HEK293T (cell line): ENCODE measurements at regions not wholly inside any gene's neighbourhood (a gene's known extent, or its start where the extent isn't known, plus 50 kb on each side); places are given as distances from the start of the nearest gene placed in this dataset.

ENCODE experiments used
- ELF4 ChIP-seq: fragments of 450-650 bp; IDR thresholded peaks from 2 replicates; pipeline ENCODE4 v1.6.1; 2017; ENCODE audit warnings: antibody characterized with exemption
- LEF1 ChIP-seq: fragments of 450-650 bp; IDR thresholded peaks from 2 replicates; pipeline ENCODE4 v1.6.1; 2017; ENCODE audit warnings: mild to moderate bottlenecking, borderline replicate concordance
- SP1 ChIP-seq: fragments of 450-650 bp; IDR thresholded peaks from 2 replicates; pipeline ENCODE4 v1.6.1; 2017
- ZNF384 ChIP-seq: fragments of 450-650 bp; IDR thresholded peaks from 2 replicates; pipeline ENCODE4 v1.6.1; 2016

GRCh38 chr22:49449377-49449776, 378.3 kb downstream of the BRD1 start:
- TF ChIP-seq LEF1 (no peak), SP1 (no peak), ZNF384 (no peak), ELF4 (no peak)
